ENCODE measurements at regions not wholly inside any gene's neighbourhood (a gene's known extent, or its start where the extent isn't known, plus 50 kb on each side); places are given as distances from the start of the nearest gene placed in this dataset.

DNA sequence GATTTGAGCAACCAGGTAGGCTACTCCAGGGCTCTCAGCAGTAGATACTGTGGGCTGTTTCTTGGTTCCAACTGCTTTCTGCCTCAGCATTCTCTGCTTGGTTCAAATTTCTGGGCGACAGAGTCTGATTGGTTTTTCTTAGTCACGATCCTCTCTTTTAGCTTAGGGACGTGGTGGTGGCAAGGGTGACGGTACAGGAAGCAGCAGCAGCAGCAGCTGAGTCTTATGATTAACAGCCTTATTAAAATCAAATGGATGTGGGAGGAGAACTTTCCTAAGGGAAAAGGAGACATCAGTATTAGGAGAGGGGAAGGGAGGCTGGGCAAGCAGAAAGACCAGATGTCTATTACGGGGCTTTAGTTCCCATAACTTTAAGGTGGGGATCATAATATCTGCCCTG is 156.5 kb upstream of the PLPP4 start:
- Histone ChIP-seq H3K27me3 (no peaks in the 10 kb centered on the region), H4K20me1 (ENCODE audit: low read depth) (no peaks in the 10 kb centered on the region), H3K36me3 (peaks cover 3% of the 10 kb centered on the region), H3K79me2 (ENCODE audit: low read depth) (no peaks in the 10 kb centered on the region), H3K9ac (no peak overlapping the region), H3K4me3 (no peak overlapping the region), H3K4me1 (no peaks in the 10 kb centered on the region), H3F3A (ENCODE audit: low read depth) (no peaks in the 10 kb centered on the region), H3K27ac (no peak overlapping the region), H2AFZ (replicated peaks) (no peak overlapping the region), H3K9me3 (ENCODE audit: low read depth) (peaks cover 5% of the 10 kb centered on the region), H3K4me2 (no peak overlapping the region)
- Mint-ChIP-seq H3K36me3 (no peaks in the 10 kb centered on the region), H3K27me3 (ENCODE audit: insufficient read depth, low read depth) (peaks cover 9% of the 10 kb centered on the region), H3K4me3 (no peak overlapping the region), H3K9me3 (no peaks in the 10 kb centered on the region), H3K4me1 (no peaks in the 10 kb centered on the region), H3K27ac (no peak overlapping the region)
- DNase-seq (ENCODE audit: low spot score) = no peak
- TF ChIP-seq EZH2phosphoT487 (IDR thresholded peaks at IDR 0.05) (no peak), EZH2 (IDR thresholded peaks at IDR 0.05) (no peak)
- TF ChIP-seq, protein P1, sequence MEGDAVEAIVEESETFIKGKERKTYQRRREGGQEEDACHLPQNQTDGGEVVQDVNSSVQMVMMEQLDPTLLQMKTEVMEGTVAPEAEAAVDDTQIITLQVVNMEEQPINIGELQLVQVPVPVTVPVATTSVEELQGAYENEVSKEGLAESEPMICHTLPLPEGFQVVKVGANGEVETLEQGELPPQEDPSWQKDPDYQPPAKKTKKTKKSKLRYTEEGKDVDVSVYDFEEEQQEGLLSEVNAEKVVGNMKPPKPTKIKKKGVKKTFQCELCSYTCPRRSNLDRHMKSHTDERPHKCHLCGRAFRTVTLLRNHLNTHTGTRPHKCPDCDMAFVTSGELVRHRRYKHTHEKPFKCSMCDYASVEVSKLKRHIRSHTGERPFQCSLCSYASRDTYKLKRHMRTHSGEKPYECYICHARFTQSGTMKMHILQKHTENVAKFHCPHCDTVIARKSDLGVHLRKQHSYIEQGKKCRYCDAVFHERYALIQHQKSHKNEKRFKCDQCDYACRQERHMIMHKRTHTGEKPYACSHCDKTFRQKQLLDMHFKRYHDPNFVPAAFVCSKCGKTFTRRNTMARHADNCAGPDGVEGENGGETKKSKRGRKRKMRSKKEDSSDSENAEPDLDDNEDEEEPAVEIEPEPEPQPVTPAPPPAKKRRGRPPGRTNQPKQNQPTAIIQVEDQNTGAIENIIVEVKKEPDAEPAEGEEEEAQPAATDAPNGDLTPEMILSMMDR (IDR thresholded peaks at IDR 0.05) = no peak

DNA sequence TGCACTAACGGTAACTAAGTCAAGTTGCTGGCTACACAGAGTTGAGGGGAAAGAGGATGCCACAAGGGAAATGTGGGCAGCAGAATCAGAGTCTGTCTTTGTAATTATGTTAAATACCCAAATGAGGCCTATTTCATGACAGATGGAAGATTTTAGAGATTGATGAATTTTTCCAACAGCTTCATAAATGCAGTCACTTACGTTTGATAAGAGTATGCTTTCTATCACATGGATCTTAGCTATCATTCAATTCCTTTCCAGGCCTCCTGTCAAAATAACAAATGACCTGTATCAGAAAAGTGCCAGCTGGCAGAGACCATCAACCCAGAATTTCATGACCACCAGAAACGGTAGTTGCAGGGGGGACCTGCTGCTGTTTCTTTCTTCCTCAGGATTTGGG is 148.4 kb upstream of the PLPP4 start:
- H3K4me3 ChIP-seq = no peak overlapping the region
- peaks cover 2% of the 10 kb centered on the region for H3K27me3 Mint-ChIP-seq (ENCODE audit: insufficient read depth, low read depth)
- no peaks in the 10 kb centered on the region for H3K4me1 Mint-ChIP-seq
- H3K36me3 Mint-ChIP-seq = no peaks in the 10 kb centered on the region
- no peak overlapping the region for H3K4me2 ChIP-seq
- no peak overlapping the region for H3K27ac Mint-ChIP-seq
- no peaks in the 10 kb centered on the region for H3K9me3 Mint-ChIP-seq
- H2AFZ ChIP-seq (replicated peaks) = no peak overlapping the region
- H3K27ac ChIP-seq = no peak overlapping the region
- H3K79me2 ChIP-seq (ENCODE audit: low read depth) = no peaks in the 10 kb centered on the region
- H3K36me3 ChIP-seq = peaks cover 3% of the 10 kb centered on the region
- no peaks in the 10 kb centered on the region for H3F3A ChIP-seq (ENCODE audit: low read depth)
- no peaks in the 10 kb centered on the region for H3K4me1 ChIP-seq
- TF ChIP-seq EZH2phosphoT487 (IDR thresholded peaks at IDR 0.05) (no peak), EZH2 (IDR thresholded peaks at IDR 0.05) (no peak)
- TF ChIP-seq, protein P1 (IDR thresholded peaks at IDR 0.05) = no peak
- no peak for DNase-seq (ENCODE audit: low spot score)
- H3K9ac ChIP-seq = no peak overlapping the region
- H3K4me3 Mint-ChIP-seq = no peak overlapping the region
- no peaks in the 10 kb centered on the region for H3K27me3 ChIP-seq
- H4K20me1 ChIP-seq (ENCODE audit: low read depth) = no peaks in the 10 kb centered on the region
- peaks cover 5% of the 10 kb centered on the region for H3K9me3 ChIP-seq (ENCODE audit: low read depth)

DNA sequence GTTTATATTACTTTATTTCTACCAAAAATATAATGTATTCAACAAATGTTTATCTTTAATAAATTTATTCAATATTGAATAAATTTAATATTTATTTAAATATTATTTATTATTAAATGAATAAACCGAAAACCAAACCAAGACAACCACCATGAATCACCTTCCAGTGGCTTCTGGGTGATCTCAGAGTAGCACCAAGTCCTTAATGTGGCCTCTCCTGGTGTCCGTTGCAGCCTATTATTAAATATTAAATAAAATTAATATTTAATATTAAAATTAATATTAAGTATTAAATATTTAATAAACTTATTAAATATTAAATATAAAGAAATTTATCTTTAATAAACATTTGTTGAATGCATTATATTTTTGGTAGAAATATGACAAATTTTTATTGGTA is 143.3 kb upstream of the PLPP4 start:
- no peaks in the 10 kb centered on the region for H3K4me1 Mint-ChIP-seq
- no peaks in the 10 kb centered on the region for H3F3A ChIP-seq (ENCODE audit: low read depth)
- no peak overlapping the region for H3K4me2 ChIP-seq
- H2AFZ ChIP-seq (replicated peaks) = no peak overlapping the region
- TF ChIP-seq EZH2phosphoT487 (IDR thresholded peaks at IDR 0.05) (no peak), EZH2 (IDR thresholded peaks at IDR 0.05) (no peak)
- TF ChIP-seq, protein P1 (IDR thresholded peaks at IDR 0.05) = no peak
- no peak for DNase-seq (ENCODE audit: low spot score)
- no peaks in the 10 kb centered on the region for H3K79me2 ChIP-seq (ENCODE audit: low read depth)
- no peaks in the 10 kb centered on the region for H3K27me3 Mint-ChIP-seq (ENCODE audit: insufficient read depth, low read depth)
- H3K9me3 Mint-ChIP-seq = no peaks in the 10 kb centered on the region
- H3K36me3 Mint-ChIP-seq = no peaks in the 10 kb centered on the region
- no peaks in the 10 kb centered on the region for H3K36me3 ChIP-seq
- H3K27ac Mint-ChIP-seq = no peak overlapping the region
- H3K4me3 Mint-ChIP-seq = no peak overlapping the region
- no peak overlapping the region for H3K9ac ChIP-seq
- H3K4me3 ChIP-seq = no peak overlapping the region
- peaks cover 6% of the 10 kb centered on the region for H3K4me1 ChIP-seq
- no peaks in the 10 kb centered on the region for H3K9me3 ChIP-seq (ENCODE audit: low read depth)
- H3K27me3 ChIP-seq = no peaks in the 10 kb centered on the region
- no peaks in the 10 kb centered on the region for H4K20me1 ChIP-seq (ENCODE audit: low read depth)
- no peak overlapping the region for H3K27ac ChIP-seq

DNA sequence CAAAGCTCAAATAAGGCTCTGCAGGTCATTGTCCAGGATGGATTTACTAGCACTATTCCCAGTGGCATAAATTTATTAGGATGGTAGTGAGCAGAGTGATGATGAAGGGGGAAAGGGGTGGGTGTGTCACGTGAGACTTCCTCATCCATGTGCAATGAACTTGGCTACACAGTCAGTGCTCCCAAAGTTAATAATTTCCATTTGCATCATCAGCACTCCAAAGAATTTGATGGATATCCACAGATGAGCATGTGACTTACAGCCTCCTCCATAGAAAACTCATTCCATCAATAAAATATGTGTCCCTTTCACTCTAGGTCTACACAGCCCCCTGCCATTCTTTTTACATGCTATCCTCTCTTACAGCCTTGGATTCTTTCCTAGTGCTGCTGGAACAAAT is 142.6 kb upstream of the PLPP4 start:
- H3K36me3 Mint-ChIP-seq = no peaks in the 10 kb centered on the region
- no peaks in the 10 kb centered on the region for H3K79me2 ChIP-seq (ENCODE audit: low read depth)
- DNase-seq (ENCODE audit: low spot score) = no peak
- H3K27ac Mint-ChIP-seq = no peak overlapping the region
- H3K36me3 ChIP-seq = no peaks in the 10 kb centered on the region
- no peaks in the 10 kb centered on the region for H3K27me3 Mint-ChIP-seq (ENCODE audit: insufficient read depth, low read depth)
- H4K20me1 ChIP-seq (ENCODE audit: low read depth) = no peaks in the 10 kb centered on the region
- H3K4me1 Mint-ChIP-seq = no peaks in the 10 kb centered on the region
- no peaks in the 10 kb centered on the region for H3K9me3 Mint-ChIP-seq
- H3K4me3 ChIP-seq = no peak overlapping the region
- TF ChIP-seq EZH2phosphoT487 (IDR thresholded peaks at IDR 0.05) (no peak), EZH2 (IDR thresholded peaks at IDR 0.05) (no peak)
- TF ChIP-seq, protein P1 (IDR thresholded peaks at IDR 0.05) = no peak
- no peak overlapping the region for H3K4me2 ChIP-seq
- no peak overlapping the region for H3K9ac ChIP-seq
- H3K27me3 ChIP-seq = no peaks in the 10 kb centered on the region
- no peak overlapping the region for H2AFZ ChIP-seq (replicated peaks)
- H3K27ac ChIP-seq = no peak overlapping the region
- H3K4me3 Mint-ChIP-seq = no peak overlapping the region
- H3K9me3 ChIP-seq (ENCODE audit: low read depth) = no peaks in the 10 kb centered on the region
- no peaks in the 10 kb centered on the region for H3F3A ChIP-seq (ENCODE audit: low read depth)
- peaks cover 11% of the 10 kb centered on the region for H3K4me1 ChIP-seq

Data from neural progenitor cell (in vitro differentiated cells).